Mammary epithelial cell (primary cell): ENCODE measurements at regions not wholly inside any gene's neighbourhood (a gene's known extent, or its start where the extent isn't known, plus 50 kb on each side); places are given as distances from the start of the nearest gene placed in this dataset.

Experiments
- EZH2 ChIP-seq: IDR thresholded peaks from 2 replicates; pipeline ENCODE4 v1.6.1; 2012; ENCODE audit warnings: low read length, inconsistent platforms, borderline replicate concordance
- TF ChIP-seq, protein P1 (sequence below), 2 donors: IDR thresholded peaks in 1 of 2; conservative IDR thresholded peaks in 1 of 2; 2 replicates each; pipeline ENCODE4 v1.5.1; 2011 to 2012; ENCODE audit warnings: inconsistent platforms in 2 of 2, low read length in 2 of 2, mild to moderate bottlenecking in 2 of 2, control low read depth in 1 of 2, low read depth in 1 of 2; ENCODE audit not compliant: insufficient read depth in 1 of 2; ENCODE audit errors: extremely low read depth in 1 of 2

DNA sequence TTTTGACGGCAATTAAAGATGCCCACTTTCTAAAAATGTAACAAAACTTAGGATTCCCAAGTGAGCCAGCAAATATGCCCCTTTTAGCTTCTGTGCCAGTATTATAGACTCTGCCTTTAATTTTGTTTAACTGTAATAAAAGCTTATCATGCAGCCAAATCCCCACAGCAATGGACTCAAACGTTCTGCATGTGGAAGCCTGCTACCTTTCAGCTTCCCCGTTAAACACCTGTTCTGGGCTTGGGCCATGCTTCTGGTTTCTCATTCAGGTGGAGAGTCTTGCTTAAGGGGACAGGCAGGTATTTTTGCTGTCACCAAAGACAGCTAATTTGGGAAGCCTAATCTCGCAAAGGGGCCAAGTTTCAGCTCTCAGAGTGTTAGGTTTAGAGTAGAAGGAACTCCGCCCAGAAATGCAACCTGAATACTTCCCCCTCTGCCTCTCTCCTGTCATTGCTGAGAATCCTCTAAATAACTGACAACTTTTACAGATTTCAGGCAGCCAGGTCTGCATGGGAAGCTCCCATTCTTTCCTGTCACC, 399.4 kb upstream of the ATP11B start:
- TF ChIP-seq EZH2, result no peak
- TF ChIP-seq, protein P1, sequence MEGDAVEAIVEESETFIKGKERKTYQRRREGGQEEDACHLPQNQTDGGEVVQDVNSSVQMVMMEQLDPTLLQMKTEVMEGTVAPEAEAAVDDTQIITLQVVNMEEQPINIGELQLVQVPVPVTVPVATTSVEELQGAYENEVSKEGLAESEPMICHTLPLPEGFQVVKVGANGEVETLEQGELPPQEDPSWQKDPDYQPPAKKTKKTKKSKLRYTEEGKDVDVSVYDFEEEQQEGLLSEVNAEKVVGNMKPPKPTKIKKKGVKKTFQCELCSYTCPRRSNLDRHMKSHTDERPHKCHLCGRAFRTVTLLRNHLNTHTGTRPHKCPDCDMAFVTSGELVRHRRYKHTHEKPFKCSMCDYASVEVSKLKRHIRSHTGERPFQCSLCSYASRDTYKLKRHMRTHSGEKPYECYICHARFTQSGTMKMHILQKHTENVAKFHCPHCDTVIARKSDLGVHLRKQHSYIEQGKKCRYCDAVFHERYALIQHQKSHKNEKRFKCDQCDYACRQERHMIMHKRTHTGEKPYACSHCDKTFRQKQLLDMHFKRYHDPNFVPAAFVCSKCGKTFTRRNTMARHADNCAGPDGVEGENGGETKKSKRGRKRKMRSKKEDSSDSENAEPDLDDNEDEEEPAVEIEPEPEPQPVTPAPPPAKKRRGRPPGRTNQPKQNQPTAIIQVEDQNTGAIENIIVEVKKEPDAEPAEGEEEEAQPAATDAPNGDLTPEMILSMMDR (conservative IDR thresholded peaks at IDR 0.05 in 1 of 2, IDR thresholded peaks at IDR 0.05 in 1 of 2; ENCODE audit: extremely low read depth in 1 of 2, insufficient read depth in 1 of 2, low read depth in 1 of 2, low read length in 2 of 2), result no peak
